GM21529 (cell line): ENCODE measurements at regions not wholly inside any gene's neighbourhood (a gene's known extent, or its start where the extent isn't known, plus 50 kb on each side); places are given as distances from the start of the nearest gene placed in this dataset.
"Not testable (repeated sequence)": the region's sequence is repeated elsewhere in the genome, so short reads cannot be mapped to it uniquely, and the experiment has no call there.

Source experiments
- ATAC-seq: cut with Tn5 transposase; IDR thresholded peaks from one replicate; pipeline ENCODE4 v1.9.1; 2021; ENCODE audit not compliant: unreplicated experiment

GRCh38 chr5:56763711-56764466 lies 51.5 kb upstream of the MAP3K1 start:
- no peak for ATAC-seq

GRCh38 chr5:56763182-56763581 lies 52.2 kb upstream of the MAP3K1 start:
- no peak for ATAC-seq

- no peak for ATAC-seq
Measured at GRCh38 chr5:56761151-56761885, 54.0 kb upstream of the MAP3K1 start.

DNA sequence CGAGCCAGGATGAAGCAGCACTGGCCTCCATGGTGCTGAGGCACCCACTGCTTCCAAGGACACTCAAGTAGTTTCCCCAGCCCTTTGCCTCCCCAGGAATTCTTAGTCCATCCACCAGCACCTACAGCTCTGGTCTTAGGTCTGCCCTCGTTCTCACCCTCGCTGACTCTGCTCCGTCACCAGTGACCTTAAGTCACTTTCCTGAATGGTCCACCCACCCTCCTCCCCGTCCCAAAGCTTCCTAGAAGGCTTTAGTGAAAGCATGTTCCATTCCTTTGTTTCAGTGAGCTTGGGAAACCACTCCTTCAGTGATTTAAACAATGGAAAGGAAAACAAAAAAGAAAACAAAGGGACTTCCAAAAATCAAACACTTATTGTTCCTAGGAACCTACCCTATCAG lies 54.6 kb upstream of the MAP3K1 start:
- ATAC-seq, result no peak

DNA sequence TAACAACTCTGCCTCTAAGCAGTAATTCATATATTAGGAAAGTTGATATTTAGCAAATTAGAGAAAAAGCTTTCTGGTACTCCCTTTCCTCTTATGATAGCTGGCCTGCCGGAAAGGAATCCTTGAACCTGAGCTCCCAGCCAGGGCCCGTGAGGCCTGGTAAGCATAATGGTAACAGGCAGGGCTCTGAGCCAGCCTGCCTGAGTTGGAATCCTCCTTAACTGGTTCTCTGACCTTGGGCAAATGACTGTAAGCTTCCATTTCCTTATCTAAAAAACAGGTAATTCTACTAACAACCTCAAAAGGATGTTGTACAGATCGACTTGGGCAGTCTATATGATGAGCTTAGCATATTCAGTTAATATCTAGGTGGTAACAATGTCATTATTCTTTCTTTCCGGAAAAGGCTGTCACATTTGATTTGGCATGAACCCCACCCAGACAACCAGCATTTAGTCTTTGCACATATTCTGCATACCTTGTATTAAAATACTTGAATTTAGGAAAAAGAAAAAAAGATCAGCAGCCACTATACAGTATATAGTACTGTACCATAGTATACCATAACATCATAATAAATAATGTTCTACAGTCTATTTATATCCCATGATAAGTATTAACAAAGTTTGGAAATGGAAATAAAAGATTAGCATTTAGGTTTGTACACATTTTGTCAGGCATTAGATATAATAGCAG lies 55.7 kb upstream of the MAP3K1 start:
- no peak for ATAC-seq

GRCh38 chr5:56757077-56757476 lies 58.3 kb upstream of the MAP3K1 start:
- ATAC-seq, result no peak

GRCh38 chr5:56755036-56755555 lies 60.3 kb upstream of the MAP3K1 start:
- no peak for ATAC-seq

DNA sequence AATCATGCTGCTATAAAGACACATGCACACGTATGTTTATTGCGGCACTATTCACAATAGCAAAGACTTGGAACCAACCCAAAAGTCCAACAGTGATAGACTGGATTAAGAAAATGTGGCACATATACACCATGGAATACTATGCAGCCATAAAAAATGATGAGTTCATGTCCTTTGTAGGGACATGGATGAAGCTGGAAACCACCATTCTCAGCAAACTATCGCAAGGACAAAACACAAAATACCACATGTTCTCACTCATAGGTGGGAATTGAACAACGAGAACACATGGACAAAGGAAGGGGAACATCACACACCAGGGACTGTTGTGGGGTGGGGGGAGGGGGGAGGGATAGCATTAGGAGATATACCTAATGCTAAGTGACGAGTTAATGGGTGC lies 61.8 kb upstream of the MAP3K1 start:
- ATAC-seq, result not testable (repeated sequence)

DNA sequence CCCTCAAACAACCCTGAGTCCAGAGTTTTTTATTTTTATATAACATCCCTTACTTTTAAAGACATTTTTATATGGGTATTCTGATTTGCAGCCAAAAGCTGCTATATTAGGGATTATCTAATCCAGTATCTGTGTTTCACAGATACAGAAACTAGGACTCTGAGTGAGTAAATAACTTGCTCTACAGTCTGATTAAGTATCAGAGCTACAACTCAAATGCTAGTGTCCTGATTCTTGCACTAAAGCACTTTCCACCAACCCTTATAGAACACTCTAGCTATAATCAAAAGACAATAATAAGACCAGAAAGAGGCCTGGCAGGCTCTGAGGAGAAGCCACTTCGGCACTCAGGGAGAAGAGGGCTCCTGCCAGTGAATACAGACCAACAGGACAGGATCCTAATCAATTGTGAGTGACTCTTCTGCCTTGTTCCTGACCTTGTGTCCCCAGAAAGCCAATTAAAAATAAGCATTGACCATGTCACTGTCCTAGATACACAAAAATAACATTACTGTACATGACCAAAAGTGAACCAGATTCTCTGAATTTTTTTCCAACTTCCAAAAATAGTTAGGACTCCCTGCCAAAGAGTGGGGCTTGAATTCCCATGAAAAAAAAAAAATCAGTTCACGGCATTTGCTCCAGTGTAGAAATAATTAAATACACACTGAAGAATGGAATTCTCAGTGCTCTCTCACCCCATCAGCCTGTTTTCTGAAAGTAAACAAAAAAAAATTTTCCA lies 63.6 kb upstream of the MAP3K1 start:
- ATAC-seq, result no peak

GRCh38 chr5:56749842-56750241 lies 65.5 kb upstream of the MAP3K1 start:
- ATAC-seq, result no peak

GRCh38 chr5:56746553-56747339 lies 68.6 kb upstream of the MAP3K1 start:
- no peak for ATAC-seq

DNA sequence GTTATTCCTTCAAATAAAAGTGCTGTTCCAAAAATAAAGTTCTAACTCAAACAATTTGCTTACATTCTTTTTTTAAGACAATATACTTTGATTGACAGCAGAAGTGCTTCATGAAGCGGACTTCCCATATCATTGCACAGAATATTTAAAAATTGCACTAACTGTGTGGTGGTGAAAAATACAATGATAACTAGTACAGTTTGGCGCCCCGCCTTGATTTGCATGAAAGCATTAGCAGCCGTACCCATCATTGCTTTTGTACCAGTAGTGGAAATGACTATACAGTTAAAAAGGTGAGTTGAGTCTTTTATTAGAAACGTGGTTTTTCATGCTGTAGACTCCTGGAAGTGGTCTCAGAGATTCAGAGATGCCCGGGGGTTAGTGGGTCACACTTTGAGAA lies 69.5 kb upstream of the MAP3K1 start:
- ATAC-seq, result no peak

- ATAC-seq, result no peak
Measured at GRCh38 chr5:56740868-56741267, 74.5 kb upstream of the MAP3K1 start.

- no peak for ATAC-seq
Measured at GRCh38 chr5:56739990-56740389, 75.4 kb upstream of the MAP3K1 start.

DNA sequence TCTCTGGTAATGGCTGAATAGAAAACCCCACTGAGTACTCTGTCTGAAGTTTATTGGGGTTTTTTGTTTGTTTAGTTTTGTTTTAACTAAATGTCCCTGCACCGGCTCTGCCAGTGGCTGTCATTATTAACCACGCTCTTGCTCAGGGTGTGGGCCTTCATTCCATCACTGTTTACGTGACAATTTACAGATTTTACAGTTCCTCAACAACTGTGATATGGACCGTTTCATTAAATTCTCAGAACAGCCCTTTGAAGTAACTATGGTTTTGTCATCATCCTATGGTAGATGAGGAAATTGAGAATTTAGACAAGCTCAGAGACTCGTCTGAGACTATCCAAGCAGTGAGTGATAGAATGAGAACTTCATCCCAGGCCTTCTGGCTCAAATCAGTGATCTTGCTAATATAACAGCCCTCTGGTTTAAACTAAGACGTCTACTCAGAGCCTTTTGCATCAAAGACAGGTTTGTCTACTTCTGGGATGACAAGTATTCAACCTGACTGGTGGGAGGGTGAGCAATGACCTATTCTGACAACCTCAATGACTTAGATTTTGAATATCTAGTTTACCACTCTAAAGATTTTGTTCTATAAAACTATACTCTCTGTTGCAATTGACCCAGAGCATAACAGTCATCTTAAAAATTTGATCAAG lies 77.3 kb upstream of the MAP3K1 start:
- no peak for ATAC-seq

- no peak for ATAC-seq
Measured at GRCh38 chr5:56737002-56737621, 78.2 kb upstream of the MAP3K1 start.

DNA sequence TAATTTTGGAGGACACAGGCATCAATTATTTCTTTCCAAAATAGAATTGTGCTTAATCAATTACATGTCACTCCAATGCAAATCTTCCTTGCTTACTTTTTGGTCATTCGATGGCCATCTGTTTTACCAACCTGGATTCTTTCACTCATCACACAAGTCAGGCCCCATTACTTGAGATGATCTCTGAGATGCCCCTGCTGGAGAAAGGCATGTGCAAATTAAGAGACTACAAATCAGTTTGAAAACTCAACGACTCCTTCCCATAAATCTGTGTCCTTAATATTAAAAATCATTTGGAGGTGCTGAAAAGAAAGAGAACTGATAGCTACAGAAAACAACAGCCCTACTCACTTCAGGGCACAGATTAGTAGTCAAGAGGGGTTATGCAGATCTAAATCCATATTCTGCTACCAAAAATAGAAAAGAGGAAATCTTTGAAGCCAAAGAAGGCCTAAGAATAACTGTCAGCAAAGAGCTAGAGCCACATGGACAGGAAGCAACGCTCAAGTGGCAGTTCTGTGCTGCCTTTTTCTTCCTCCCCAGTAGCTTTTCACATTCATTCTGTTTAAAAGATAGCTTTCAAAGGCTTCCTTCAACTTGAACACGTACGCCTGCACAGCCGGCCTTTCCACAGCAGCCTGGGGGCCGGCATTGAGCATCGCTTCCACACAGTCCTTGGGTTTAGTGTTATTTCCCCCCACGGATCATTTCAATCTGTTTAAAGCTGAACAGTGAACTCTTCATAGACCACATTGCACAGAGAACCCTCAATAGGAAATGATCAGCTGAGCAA lies 79.3 kb upstream of the MAP3K1 start:
- no peak for ATAC-seq

DNA sequence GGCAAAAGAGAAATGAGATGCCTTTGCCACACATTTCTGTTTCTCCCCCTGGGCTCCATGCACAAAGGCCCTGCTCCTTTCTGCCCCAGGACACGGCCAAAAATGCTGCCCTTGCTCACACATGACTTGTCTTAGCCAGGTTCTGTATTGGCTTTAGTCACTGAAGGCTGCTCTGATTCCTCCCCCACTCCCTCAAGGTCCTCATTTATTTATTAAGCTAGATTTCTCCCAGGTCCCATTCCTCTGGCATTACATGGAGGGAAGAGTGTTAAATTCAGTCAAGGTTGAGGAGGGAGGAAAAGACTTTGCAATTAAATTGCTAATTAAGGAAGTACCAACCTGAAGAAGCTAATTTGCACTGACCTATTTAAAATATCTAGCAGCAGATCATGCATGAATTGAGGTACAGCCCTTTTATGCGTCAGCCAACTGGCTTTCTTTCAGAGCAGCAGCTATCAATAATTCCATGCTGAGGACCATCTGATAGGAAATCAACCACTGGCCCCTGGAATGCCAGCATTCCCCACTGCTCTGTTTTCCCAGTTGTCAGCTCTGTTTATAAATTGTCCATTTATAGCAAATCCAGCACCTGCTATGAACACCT lies 81.2 kb upstream of the MAP3K1 start:
- no peak for ATAC-seq
